Kidney epithelial cell (primary cell): ENCODE measurements at regions not wholly inside any gene's neighbourhood (a gene's known extent, or its start where the extent isn't known, plus 50 kb on each side); places are given as distances from the start of the nearest gene placed in this dataset.
"Not testable (repeated sequence)": the region's sequence is repeated elsewhere in the genome, so short reads cannot be mapped to it uniquely, and the experiment has no call there.

Source experiments
- DNase-seq: peaks from one replicate; pipeline ENCODE4 v3.0.0-alpha.2; 2010; ENCODE audit warnings: low read depth
- H3K27me3 ChIP-seq: 2 replicates; pipeline ENCODE4 v1.6.0; 2011; ENCODE audit warnings: low read length; ENCODE audit not compliant: control insufficient read depth, insufficient read depth
- H3K36me3 ChIP-seq: 2 replicates; pipeline ENCODE4 v1.5.1; 2011; ENCODE audit warnings: low read length; ENCODE audit not compliant: control insufficient read depth, insufficient read depth
- H3K4me3 ChIP-seq: 2 replicates; pipeline ENCODE4 v1.5.1; 2011; ENCODE audit warnings: low read depth, mild to moderate bottlenecking, control low read depth, low read length
- CTCF ChIP-seq: IDR thresholded peaks from 2 replicates; pipeline ENCODE4 v1.5.1; 2011; ENCODE audit warnings: mild to moderate bottlenecking, moderate library complexity, low read length, control low read depth, inconsistent platforms; ENCODE audit not compliant: insufficient read depth, poor library complexity, severe bottlenecking

GRCh38 chr13:23098161-23098907 lies 82.4 kb upstream of the SGCG start:
- no peak for TF ChIP-seq CTCF
- Histone ChIP-seq H3K27me3 (no peaks in the 10 kb centered on the region), H3K36me3 (no peaks in the 10 kb centered on the region), H3K4me3 (no peak overlapping the region)
- no peak for DNase-seq

DNA sequence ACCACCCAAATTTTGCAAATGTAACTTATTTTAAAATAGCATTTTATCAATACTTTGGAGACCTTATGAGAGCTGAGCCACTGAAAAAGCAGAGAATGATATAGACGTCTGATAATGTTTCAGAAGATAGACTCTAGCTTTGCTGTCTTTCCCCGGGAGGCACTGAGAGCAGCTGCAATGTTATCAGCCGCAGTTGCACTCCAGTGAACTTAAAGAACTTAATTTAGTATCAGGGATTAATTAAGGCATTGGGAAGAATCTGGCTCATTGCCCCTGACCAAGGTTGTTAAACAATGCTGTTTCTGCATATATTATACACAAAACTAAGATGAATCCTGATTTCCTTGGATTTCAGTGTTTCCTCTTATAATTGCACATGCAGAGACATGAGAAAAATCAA lies 75.7 kb upstream of the SGCG start:
- Histone ChIP-seq H3K4me3 (no peak overlapping the region), H3K36me3 (no peaks in the 10 kb centered on the region), H3K27me3 (no peaks in the 10 kb centered on the region)
- no peak for TF ChIP-seq CTCF
- DNase-seq = no peak

GRCh38 chr13:23107665-23108064 lies 73.1 kb upstream of the SGCG start:
- no peak for TF ChIP-seq CTCF
- H3K36me3 ChIP-seq = no peaks in the 10 kb centered on the region
- DNase-seq = no peak
- no peak overlapping the region for H3K4me3 ChIP-seq
- H3K27me3 ChIP-seq = no peaks in the 10 kb centered on the region

DNA sequence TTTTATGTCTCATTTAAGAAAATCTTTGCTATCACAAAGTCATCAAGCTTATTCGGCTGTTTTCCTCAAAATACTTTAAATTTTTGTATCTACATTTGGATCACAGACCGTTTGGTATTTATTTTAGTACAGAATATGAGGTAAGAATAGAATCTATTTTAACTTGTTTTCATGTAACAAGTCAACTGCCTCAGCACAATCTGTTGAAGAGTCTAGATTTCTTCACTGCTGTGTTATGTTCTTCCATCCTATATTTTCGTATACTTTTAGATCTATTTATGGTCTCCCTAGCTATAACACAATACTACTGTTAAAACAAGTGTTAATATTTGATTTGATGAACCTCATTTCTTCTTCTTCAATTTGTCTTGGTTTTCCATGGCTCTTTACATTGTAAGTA lies 61.6 kb upstream of the SGCG start:
- Histone ChIP-seq H3K36me3 (no peaks in the 10 kb centered on the region), H3K4me3 (no peak overlapping the region), H3K27me3 (no peaks in the 10 kb centered on the region)
- no peak for DNase-seq
- no peak for TF ChIP-seq CTCF

- not testable (repeated sequence) for DNase-seq, H3K36me3 ChIP-seq, H3K27me3 ChIP-seq, H3K4me3 ChIP-seq
Measured at GRCh38 chr13:23127540-23127939, 53.2 kb upstream of the SGCG start.

DNA sequence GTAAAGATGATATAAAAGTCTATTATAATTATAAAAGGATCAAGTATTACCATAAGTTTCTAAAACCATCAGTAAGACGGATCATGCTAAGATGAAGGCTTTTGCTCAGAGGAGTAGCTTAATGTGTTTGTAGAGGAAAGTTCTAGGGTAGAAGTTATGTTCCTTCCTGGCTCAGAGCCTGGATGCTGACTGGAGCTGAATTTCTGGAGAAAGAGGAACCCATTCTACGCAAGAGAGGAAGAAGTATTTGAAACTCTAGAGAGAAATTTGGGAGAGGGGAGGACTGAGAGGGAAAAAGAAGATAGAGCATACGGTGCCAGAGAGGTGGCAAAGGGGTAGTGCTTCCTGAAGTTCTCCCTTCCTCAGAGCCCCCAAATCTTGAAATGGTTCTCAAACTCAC lies 51.4 kb upstream of the SGCG start:
- no peak overlapping the region for H3K4me3 ChIP-seq
- no peak for DNase-seq
- no peaks in the 10 kb centered on the region for H3K27me3 ChIP-seq
- no peaks in the 10 kb centered on the region for H3K36me3 ChIP-seq
- TF ChIP-seq CTCF = no peak
